Sciatic nerve (tissue), 2 donors: ENCODE measurements at regions not wholly inside any gene's neighbourhood (a gene's known extent, or its start where the extent isn't known, plus 50 kb on each side); places are given as distances from the start of the nearest gene placed in this dataset.
A peak's percentile ranks its signal among the peaks of the same experiment; 100 is the strongest.

Experiments used
- ATAC-seq: fragments of 200-7000 bp; cut with Tn5 transposase; one replicate; pipeline ENCODE4 v1.9.1; 2020; ENCODE audit warnings: mild to moderate bottlenecking, moderate library complexity
- DNase-seq: peaks from one replicate; pipeline ENCODE4 v3.0.0-alpha.2; 2020; ENCODE audit warnings: low spot score
- intact Hi-C: fragments of 100-400 bp; cut with DNase I; formaldehyde crosslinking; loops from one replicate; pipeline ENCODE4 v1.14.2; 2022
- donor health status: DM: no; HTN: no; CAD: no.
- donor health status: DM: no; HTN: no; CAD: no.

GRCh38 chr5:175027390-175027789 lies 303.0 kb downstream of the MSX2 start:
- no peak for ATAC-seq
- intact Hi-C loops: no loop called here
- DNase-seq: no peak

GRCh38 chr5:175025077-175025476 lies 300.7 kb downstream of the MSX2 start:
- DNase-seq (no peak), ATAC-seq (no peak)
- intact Hi-C loops: no loop called here

- intact Hi-C loops: no loop called here
- ATAC-seq (no peak), DNase-seq (no peak)
Measured at GRCh38 chr5:175021841-175022625, 297.7 kb downstream of the MSX2 start.

GRCh38 chr5:175021321-175021720 lies 296.9 kb downstream of the MSX2 start:
- intact Hi-C loops: no loop called here
- no peak for ATAC-seq
- DNase-seq: no peak

GRCh38 chr5:175015028-175015685 lies 290.8 kb downstream of the MSX2 start:
- ATAC-seq: no peak
- intact Hi-C loops: no loop called here
- no peak for DNase-seq

GRCh38 chr5:175013251-175013650 lies 288.9 kb downstream of the MSX2 start:
- DNase-seq (no peak), ATAC-seq (no peak)
- intact Hi-C loops: no loop called here

- intact Hi-C loops: no loop called here
- ATAC-seq (no peak), DNase-seq (no peak)
Measured at GRCh38 chr5:175012267-175012666, 287.9 kb downstream of the MSX2 start.

- intact Hi-C loops: no loop called here
- DNase-seq: no peak
- ATAC-seq: no peak
Measured at GRCh38 chr5:175003531-175003930, 279.1 kb downstream of the MSX2 start.

GRCh38 chr5:175001876-175002645 lies 277.7 kb downstream of the MSX2 start:
- no peak for ATAC-seq
- DNase-seq: no peak

GRCh38 chr5:175001311-175001710 lies 276.9 kb downstream of the MSX2 start:
- intact Hi-C loops: no loop called here
- ATAC-seq: no peak
- DNase-seq: no peak

More at GRCh38 chr5:175001876-175002645, 277.7 kb downstream of the MSX2 start:
- intact Hi-C loops: no loop called here

GRCh38 chr5:174999581-174999980 lies 275.2 kb downstream of the MSX2 start:
- DNase-seq (no peak), ATAC-seq (no peak)
- intact Hi-C loops: no loop called here

- intact Hi-C loops: no loop called here
- no peak for ATAC-seq
Measured at GRCh38 chr5:174998131-174998730, 273.8 kb downstream of the MSX2 start.

GRCh38 chr5:174997688-174998087 lies 273.3 kb downstream of the MSX2 start:
- DNase-seq (no peak), ATAC-seq (no peak)
- intact Hi-C loops: no loop called here

More at GRCh38 chr5:174998131-174998730, 273.8 kb downstream of the MSX2 start:
- no peak for DNase-seq

- intact Hi-C loops: no loop called here
- no peak for ATAC-seq
- no peak for DNase-seq
Measured at GRCh38 chr5:174996941-174997340, 272.6 kb downstream of the MSX2 start.

- DNase-seq: no peak
- intact Hi-C loops: no loop called here
- ATAC-seq: no peak
Measured at GRCh38 chr5:174995827-174996226, 271.4 kb downstream of the MSX2 start.

GRCh38 chr5:174991847-174992246 lies 267.5 kb downstream of the MSX2 start:
- intact Hi-C loops: no loop called here
- no peak for ATAC-seq
- no peak for DNase-seq

GRCh38 chr5:174990909-174991308 lies 266.5 kb downstream of the MSX2 start:
- no peak for DNase-seq
- ATAC-seq: peak; percentile 55
- intact Hi-C loops: no loop called here

- peak; percentile 36 for ATAC-seq
- intact Hi-C loops: no loop called here
Measured at GRCh38 chr5:174987443-174988012, 263.1 kb downstream of the MSX2 start.

GRCh38 chr5:174984863-174985262 lies 260.5 kb downstream of the MSX2 start:
- DNase-seq (no peak), ATAC-seq (no peak)
- intact Hi-C loops: no loop called here

More at GRCh38 chr5:174987443-174988012, 263.1 kb downstream of the MSX2 start:
- no peak for DNase-seq
